H1 (cell line): ENCODE measurements at regions not wholly inside any gene's neighbourhood (a gene's known extent, or its start where the extent isn't known, plus 50 kb on each side); places are given as distances from the start of the nearest gene placed in this dataset.

Source experiments
- CTCF ChIA-PET: fragments of 300-600 bp; sonication (Branson Sonifier 250); formaldehyde crosslinking; loops from one replicate; lab custom pipeline; 2021; ENCODE audit not compliant: partially characterized antibody; lab: Charles Lee
- POLR2A ChIA-PET: fragments of 300-600 bp; sonication (Branson Sonifier 250); formaldehyde crosslinking; loops from one replicate; lab custom pipeline; 2021; ENCODE audit warnings: inconsistent platforms; ENCODE audit not compliant: partially characterized antibody; lab: Charles Lee
- DNase-seq, 2 experiments: peaks; one replicate each; pipeline versions ENCODE4 v3.0.0 to v3.0.0-alpha.2; 2010 to 2022; ENCODE audit warnings: low spot score in 2 of 2, low read depth in 1 of 2, mixed read lengths in 1 of 2
- FAIRE-seq: peaks from 2 replicates; lab custom pipeline; 2011; peaks lifted over from hg19 to GRCh38; lab: Jason Lieb, UNC
- H2AFZ ChIP-seq: 2 replicates; pipeline ENCODE4 v1.8.1; 2012; ENCODE audit warnings: low read length, inconsistent platforms
- H2AK5ac ChIP-seq: 2 replicates; pipeline ENCODE4 v1.6.1; 2013; ENCODE audit warnings: low read depth, low read length
- H2BK120ac ChIP-seq: replicated peaks from 2 replicates; pipeline ENCODE3; 2013; ENCODE audit warnings: low read depth, low read length, inconsistent platforms
- H2BK12ac ChIP-seq: 2 replicates; pipeline ENCODE4 v1.6.1; 2013; ENCODE audit warnings: low read depth, low read length
- H2BK15ac ChIP-seq: 2 replicates; pipeline ENCODE4 v1.6.1; 2013; ENCODE audit warnings: low read length
- H2BK20ac ChIP-seq: 2 replicates; pipeline ENCODE4 v1.6.1; 2013; ENCODE audit warnings: low read length
- H2BK5ac ChIP-seq: 2 replicates; pipeline ENCODE4 v1.6.1; 2013; ENCODE audit warnings: low read depth, low read length
- H3K14ac ChIP-seq: 2 replicates; pipeline ENCODE4 v1.6.1; 2013; ENCODE audit warnings: inconsistent platforms; ENCODE audit not compliant: insufficient read length
- H3K18ac ChIP-seq: 2 replicates; pipeline ENCODE4 v1.6.1; 2013; ENCODE audit warnings: low read length; ENCODE audit errors: extremely low read depth
- H3K23ac ChIP-seq: 2 replicates; pipeline ENCODE4 v1.6.1; 2013; ENCODE audit warnings: inconsistent platforms; ENCODE audit not compliant: insufficient read length
- H3K23me2 ChIP-seq: 2 replicates; pipeline ENCODE4 v1.6.1; 2013; ENCODE audit warnings: low read depth, low read length
- H3K27ac ChIP-seq: 2 replicates; pipeline ENCODE4 v1.6.1; 2011; ENCODE audit warnings: low read depth, low read length, inconsistent platforms
- H3K27me3 ChIP-seq, 4 experiments: replicated peaks in 1 of 4; 1 replicate in 1 of 4; 2 replicates in 3 of 4; pipeline versions ENCODE4 v1.6.1 to v1.8.1; 2011 to 2013; ENCODE audit warnings: low read length in 3 of 4, mild to moderate bottlenecking in 3 of 4, inconsistent platforms in 2 of 4, mixed read lengths in 2 of 4, moderate library complexity in 1 of 4; ENCODE audit not compliant: control insufficient read depth in 3 of 4, insufficient read depth in 3 of 4; ENCODE audit errors: extremely low read depth in 1 of 4
- H3K36me3 ChIP-seq, 4 experiments: 2 replicates each; pipeline versions ENCODE4 v1.6.1 to v1.8.1; 2011 to 2013; ENCODE audit warnings: mild to moderate bottlenecking in 4 of 4, low read length in 3 of 4, moderate library complexity in 2 of 4, control low read depth in 1 of 4, inconsistent platforms in 1 of 4; ENCODE audit not compliant: insufficient read depth in 4 of 4, control insufficient read depth in 2 of 4
- H3K4ac ChIP-seq: replicated peaks from 2 replicates; pipeline ENCODE3; 2013; ENCODE audit warnings: low read length, low read depth, mixed read lengths, inconsistent platforms; ENCODE audit not compliant: insufficient read length
- H3K4me1 ChIP-seq, 4 experiments: replicated peaks in 1 of 4; 1 replicate in 1 of 4; 2 replicates in 3 of 4; pipeline versions ENCODE4 v1.6.1 to v1.8.1; 2011 to 2013; ENCODE audit warnings: low read length in 3 of 4, inconsistent platforms in 2 of 4, mixed read lengths in 1 of 4; ENCODE audit not compliant: insufficient read depth in 4 of 4, control insufficient read depth in 3 of 4
- H3K4me2 ChIP-seq, 2 experiments: 2 replicates each; pipeline versions ENCODE4 v1.6.1 to v1.8.1; 2011 to 2013; ENCODE audit warnings: low read depth in 2 of 2, low read length in 2 of 2, control low read depth in 1 of 2, inconsistent platforms in 1 of 2, mild to moderate bottlenecking in 1 of 2; ENCODE audit not compliant: insufficient read depth in 1 of 2
- H3K4me3 ChIP-seq, 4 experiments: fragments of 200-600, 300-600 bp in 1 of 4; sonication (generic), shearing (Covaris generic), sonication (Bioruptor Twin) in 1 of 4; 2 replicates each; pipeline versions ENCODE4 v1.5.1 to v1.8.1; 2011 to 2016; ENCODE audit warnings: low read length in 4 of 4, low read depth in 3 of 4, control low read depth in 2 of 4, inconsistent platforms in 2 of 4, mild to moderate bottlenecking in 2 of 4, mixed read lengths in 1 of 4, moderate library complexity in 1 of 4; ENCODE audit not compliant: insufficient read depth in 2 of 4; ENCODE audit errors: extremely low read depth in 1 of 4
- H3K56ac ChIP-seq: replicated peaks from 2 replicates; pipeline ENCODE3; 2013; ENCODE audit warnings: low read depth, mild to moderate bottlenecking, mixed read lengths, low read length, inconsistent platforms; ENCODE audit not compliant: insufficient read length
- H3K79me1 ChIP-seq: 2 replicates; pipeline ENCODE4 v1.6.1; 2013; ENCODE audit warnings: low read depth, low read length, control low read depth
- H3K79me2 ChIP-seq, 2 experiments: 2 replicates each; pipeline versions ENCODE4 v1.6.1 to v1.8.1; 2012 to 2013; ENCODE audit warnings: low read length in 2 of 2, mild to moderate bottlenecking in 2 of 2, inconsistent platforms in 1 of 2; ENCODE audit not compliant: insufficient read depth in 2 of 2, control insufficient read depth in 1 of 2
- H3K9ac ChIP-seq, 4 experiments: replicated peaks in 1 of 4; 1 replicate in 1 of 4; 2 replicates in 3 of 4; pipeline versions ENCODE4 v1.6.1 to v1.8.1; 2011 to 2013; ENCODE audit warnings: low read depth in 3 of 4, low read length in 3 of 4, control low read depth in 2 of 4, mild to moderate bottlenecking in 2 of 4, moderate library complexity in 2 of 4, inconsistent platforms in 1 of 4; ENCODE audit errors: extremely low read depth in 1 of 4
- H3K9me3 ChIP-seq, 2 experiments: 2 replicates each; pipeline versions ENCODE4 v1.6.1 to v1.8.1; 2012 to 2013; ENCODE audit warnings: mild to moderate bottlenecking in 2 of 2, moderate library complexity in 2 of 2, control low read depth in 1 of 2, inconsistent platforms in 1 of 2, low read depth in 1 of 2, low read length in 1 of 2, mixed read lengths in 1 of 2; ENCODE audit not compliant: insufficient read depth in 2 of 2
- H4K20me1 ChIP-seq, 2 experiments: replicated peaks in 1 of 2; 2 replicates each; pipeline versions ENCODE3 to v1.8.1; 2011 to 2013; ENCODE audit warnings: inconsistent platforms in 2 of 2, low read length in 2 of 2, mild to moderate bottlenecking in 1 of 2; ENCODE audit not compliant: insufficient read depth in 2 of 2, control insufficient read depth in 1 of 2
- H4K5ac ChIP-seq: 2 replicates; pipeline ENCODE4 v1.6.1; 2013; ENCODE audit warnings: low read length, low read depth, mixed read lengths, inconsistent platforms; ENCODE audit not compliant: insufficient read length
- H4K8ac ChIP-seq: 2 replicates; pipeline ENCODE4 v1.8.0; 2013; ENCODE audit warnings: mild to moderate bottlenecking, moderate library complexity, low read length, inconsistent platforms; ENCODE audit not compliant: insufficient read depth; ENCODE audit errors: extremely low read depth
- H4K91ac ChIP-seq: replicated peaks from 2 replicates; pipeline ENCODE3; 2013; ENCODE audit warnings: low read length, mixed read lengths, inconsistent platforms; ENCODE audit not compliant: insufficient read length
- EP300 ChIP-seq, 2 experiments: IDR thresholded peaks; 1 replicate in 1 of 2; 2 replicates in 1 of 2; pipeline ENCODE4 v1.6.1; 2011 to 2012; ENCODE audit warnings: low read depth in 2 of 2, low read length in 2 of 2, mild to moderate bottlenecking in 2 of 2, borderline replicate concordance in 1 of 2, inconsistent platforms in 1 of 2, moderate library complexity in 1 of 2
- KDM5A ChIP-seq: fragments of 200-600 bp; IDR thresholded peaks from 2 replicates; pipeline ENCODE4 v1.7.1; 2012; ENCODE audit warnings: mild to moderate bottlenecking, low read length, inconsistent platforms, mixed read lengths
- POLR2A ChIP-seq, 2 experiments: IDR thresholded peaks; 1 replicate in 1 of 2; 2 replicates in 1 of 2; pipeline ENCODE4 v1.6.1; 2011; ENCODE audit warnings: low read depth in 2 of 2, low read length in 2 of 2, mild to moderate bottlenecking in 2 of 2; ENCODE audit errors: control extremely low read depth in 1 of 2
- TCF12 ChIP-seq: IDR thresholded peaks from 2 replicates; pipeline ENCODE4 v1.6.1; 2011; ENCODE audit warnings: low read depth, mild to moderate bottlenecking, low read length
- WGBS, 2 experiments: shearing (Covaris generic) in 1 of 2; methylation state at CpG; one replicate each; pipeline versions ENCODE4 v1.1.6 to v1.1.7; 2013 to 2015; ENCODE audit warnings: low lambda C conversion rate in 2 of 2, mixed read lengths in 2 of 2, inconsistent platforms in 1 of 2, low coverage in 1 of 2, missing lambda C conversion rate in 1 of 2; ENCODE audit not compliant: insufficient replicate concordance in 2 of 2, insufficient coverage in 1 of 2, insufficient read length in 1 of 2; ENCODE audit errors: extremely low coverage in 1 of 2, missing lambda C conversion rate in 1 of 2; 5-methylcytosine and 5-hydroxymethylcytosine counted together
- TF ChIP-seq, protein P1 (sequence below): IDR thresholded peaks from 2 replicates; pipeline ENCODE4 v1.6.1; 2012; ENCODE audit warnings: inconsistent platforms

GRCh38 chr4:134139188-134139587 is 62.4 kb downstream of the PABPC4L start:
- H4K8ac ChIP-seq, result no peak overlapping the region
- 86% methylated on average over 1 of the region's 1 CpG; no CpG with 5 or more reads in 1 of the 2 experiments for WGBS, 2 experiments
- ChIA-PET CTCF (interaction anchor here (1.3 kb wide), 1 partner anchor 12 kb away, joined by 3 read pairs; no protein-coding TSS in a partner anchor), POLR2A (no interaction called here)
- H4K5ac ChIP-seq, result no peak overlapping the region
- no peaks in the 10 kb centered on the region for H3K36me3 ChIP-seq
- no peak overlapping the region for H3K4ac ChIP-seq
- H2BK12ac ChIP-seq, result no peak overlapping the region
- no peaks in the 10 kb centered on the region for H3K79me2 ChIP-seq
- H3K4me2 ChIP-seq, result no peak overlapping the region
- no peaks in the 10 kb centered on the region for H3K9me3 ChIP-seq
- H3K27me3 ChIP-seq, result no peaks in the 10 kb centered on the region
- TF ChIP-seq TCF12 (no peak), KDM5A (no peak), POLR2A (IDR thresholded peaks at IDR 0.05; ENCODE audit: control extremely low read depth in 1 of 2, low read depth in 2 of 2, low read length in 2 of 2) (no peak), EP300 (IDR thresholded peaks at IDR 0.05; ENCODE audit: borderline replicate concordance in 1 of 2, low read depth in 2 of 2, low read length in 2 of 2) (no peak)
- TF ChIP-seq, protein P1, sequence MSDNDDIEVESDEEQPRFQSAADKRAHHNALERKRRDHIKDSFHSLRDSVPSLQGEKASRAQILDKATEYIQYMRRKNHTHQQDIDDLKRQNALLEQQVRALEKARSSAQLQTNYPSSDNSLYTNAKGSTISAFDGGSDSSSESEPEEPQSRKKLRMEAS, result no peak
- H3K18ac ChIP-seq, result no peak overlapping the region
- no peaks in the 10 kb centered on the region for H4K20me1 ChIP-seq
- H4K91ac ChIP-seq, result no peak overlapping the region
- no peak overlapping the region for H3K27ac ChIP-seq
- H3K9ac ChIP-seq, result no peak overlapping the region
- FAIRE-seq (no peak), DNase-seq (no peak)
- H2AFZ ChIP-seq, result no peak overlapping the region
- no peak overlapping the region for H3K4me3 ChIP-seq
- H2BK120ac ChIP-seq, result no peak overlapping the region
- H3K79me1 ChIP-seq, result no peaks in the 10 kb centered on the region
- H3K23ac ChIP-seq, result no peak overlapping the region
- no peak overlapping the region for H2BK5ac ChIP-seq
- no peak overlapping the region for H3K14ac ChIP-seq
- no peak overlapping the region for H3K56ac ChIP-seq
- no peak overlapping the region for H2BK15ac ChIP-seq
- H2AK5ac ChIP-seq, result no peak overlapping the region
- no peaks in the 10 kb centered on the region for H3K23me2 ChIP-seq
- no peak overlapping the region for H2BK20ac ChIP-seq
- H3K4me1 ChIP-seq, result no peaks in the 10 kb centered on the region
